ENCODE measurements at regions not wholly inside any gene's neighbourhood (a gene's known extent, or its start where the extent isn't known, plus 50 kb on each side); places are given as distances from the start of the nearest gene placed in this dataset.

- no peak for TF ChIP-seq EZH2phosphoT487 (IDR thresholded peaks at IDR 0.05; ENCODE audit: insufficient read depth, low read depth)
- TF ChIP-seq EZH2 (IDR thresholded peaks at IDR 0.05; ENCODE audit: insufficient read depth, poor library complexity, severe bottlenecking), result no peak
Observed at GRCh38 chr6:21317642-21318041, 275.9 kb upstream of the SOX4 start.

All from GM23248 (cell line).